Calu3 (cell line): ENCODE measurements at regions not wholly inside any gene's neighbourhood (a gene's known extent, or its start where the extent isn't known, plus 50 kb on each side); places are given as distances from the start of the nearest gene placed in this dataset.

Source experiments
- BruUV-seq: library from RNA; stranded (reverse); fragments of 400-500 nt; replicated peaks from 2 replicates; lab custom pipeline; 2021; lab: Mats Ljungman, UMichigan
- CTCF ChIA-PET: fragments of 300-600 bp; sonication (Branson Sonifier 250); formaldehyde crosslinking; loops from one replicate; lab custom pipeline; 2022; ENCODE audit warnings: antibody characterized with exemption; lab: Charles Lee
- DNase-seq: peaks from one replicate; pipeline ENCODE4 v3.0.0; 2022
- H3K27ac Mint-ChIP-seq: one replicate; pipeline ENCODE4 v1.8.0; 2022; ENCODE audit warnings: mixed read lengths; ENCODE audit not compliant: unreplicated experiment
- H3K27me3 Mint-ChIP-seq: one replicate; pipeline ENCODE4 v1.8.0; 2022; ENCODE audit warnings: mixed read lengths; ENCODE audit not compliant: unreplicated experiment
- H3K36me3 Mint-ChIP-seq: one replicate; pipeline ENCODE4 v1.8.0; 2022; ENCODE audit warnings: mild to moderate bottlenecking, moderate library complexity, mixed read lengths; ENCODE audit not compliant: insufficient read depth, unreplicated experiment
- H3K4me1 Mint-ChIP-seq: one replicate; pipeline ENCODE4 v1.8.0; 2022; ENCODE audit warnings: mild to moderate bottlenecking, low read depth, mixed read lengths; ENCODE audit not compliant: unreplicated experiment
- H3K4me3 Mint-ChIP-seq: one replicate; pipeline ENCODE4 v1.8.0; 2022; ENCODE audit warnings: mild to moderate bottlenecking, low read depth, moderate library complexity, mixed read lengths; ENCODE audit not compliant: unreplicated experiment
- H3K9me3 Mint-ChIP-seq: one replicate; pipeline ENCODE4 v1.8.0; 2022; ENCODE audit warnings: low read depth, mixed read lengths; ENCODE audit not compliant: unreplicated experiment
- CTCF ChIP-seq: fragments of 200-600 bp; IDR thresholded peaks from one replicate; pipeline ENCODE4 v1.8.0; 2022; ENCODE audit warnings: antibody characterized with exemption; ENCODE audit not compliant: unreplicated experiment
- intact Hi-C: fragments of 100-400 bp; cut with micrococcal nuclease; formaldehyde crosslinking; loops from one replicate; pipeline ENCODE4 v1.10.0; 2022; ENCODE audit not compliant: unreplicated experiment

- Mint-ChIP-seq H3K27ac (no peak overlapping the region), H3K4me3 (no peak overlapping the region), H3K9me3 (no peaks in the 10 kb centered on the region), H3K36me3 (no peaks in the 10 kb centered on the region), H3K4me1 (peaks cover 17% of the 10 kb centered on the region), H3K27me3 (no peaks in the 10 kb centered on the region)
- DNase-seq, result no peak
- intact Hi-C loops, result no loop called here
- no peak for TF ChIP-seq CTCF
- no TSS peak for BruUV-seq
- CTCF ChIA-PET, result no interaction called here
These were observed 301.8 kb upstream of the MAF start for GRCh38 chr16:79902351-79902750.

GRCh38 chr16:79901522-79901921 is 301.0 kb upstream of the MAF start:
- no peak for TF ChIP-seq CTCF
- DNase-seq, result no peak

GRCh38 chr16:79899716-79900115 is 299.2 kb upstream of the MAF start:
- Mint-ChIP-seq H3K36me3 (no peaks in the 10 kb centered on the region), H3K4me1 (peaks cover 20% of the 10 kb centered on the region), H3K4me3 (no peak overlapping the region), H3K9me3 (no peaks in the 10 kb centered on the region), H3K27me3 (no peaks in the 10 kb centered on the region), H3K27ac (no peak overlapping the region)
- CTCF ChIA-PET, result no interaction called here
- DNase-seq, result no peak
- BruUV-seq, result no TSS peak
- intact Hi-C loops, result no loop called here
- TF ChIP-seq CTCF, result no peak

More at GRCh38 chr16:79901522-79901921, 301.0 kb upstream of the MAF start:
- intact Hi-C loops, result no loop called here
- Mint-ChIP-seq H3K36me3 (no peaks in the 10 kb centered on the region), H3K9me3 (no peaks in the 10 kb centered on the region), H3K27ac (no peak overlapping the region), H3K4me3 (no peak overlapping the region), H3K27me3 (no peaks in the 10 kb centered on the region), H3K4me1 (peaks cover 20% of the 10 kb centered on the region)
- no TSS peak for BruUV-seq
- CTCF ChIA-PET, result no interaction called here

GRCh38 chr16:79899316-79899715 is 298.8 kb upstream of the MAF start:
- no peak for DNase-seq
- H3K27me3 Mint-ChIP-seq, result no peaks in the 10 kb centered on the region
- TF ChIP-seq CTCF, result no peak
- no peak overlapping the region for H3K27ac Mint-ChIP-seq
- CTCF ChIA-PET, result no interaction called here
- H3K4me1 Mint-ChIP-seq, result peaks cover 20% of the 10 kb centered on the region
- H3K9me3 Mint-ChIP-seq, result no peaks in the 10 kb centered on the region
- H3K4me3 Mint-ChIP-seq, result no peak overlapping the region
- intact Hi-C loops, result no loop called here
- H3K36me3 Mint-ChIP-seq, result no peaks in the 10 kb centered on the region
- no TSS peak for BruUV-seq
